DOHH2 (cell line): ENCODE measurements at regions not wholly inside any gene's neighbourhood (a gene's known extent, or its start where the extent isn't known, plus 50 kb on each side); places are given as distances from the start of the nearest gene placed in this dataset.

ENCODE experiments used
- EZH2phosphoT487 ChIP-seq: fragments of 200-600 bp; sonication (generic); IDR thresholded peaks from 2 replicates; pipeline ENCODE4 v1.6.1; 2017; ENCODE audit warnings: borderline replicate concordance, mild to moderate bottlenecking, antibody characterized with exemption, low read length, moderate library complexity, mixed read lengths
- TF ChIP-seq, protein P1 (sequence below): fragments of 200-600 bp; sonication (generic); IDR thresholded peaks from one replicate; pipeline ENCODE4 v1.5.1; 2014; ENCODE audit warnings: antibody characterized with exemption, mild to moderate bottlenecking, low read depth, low read length; ENCODE audit not compliant: poor library complexity, severe bottlenecking

DNA sequence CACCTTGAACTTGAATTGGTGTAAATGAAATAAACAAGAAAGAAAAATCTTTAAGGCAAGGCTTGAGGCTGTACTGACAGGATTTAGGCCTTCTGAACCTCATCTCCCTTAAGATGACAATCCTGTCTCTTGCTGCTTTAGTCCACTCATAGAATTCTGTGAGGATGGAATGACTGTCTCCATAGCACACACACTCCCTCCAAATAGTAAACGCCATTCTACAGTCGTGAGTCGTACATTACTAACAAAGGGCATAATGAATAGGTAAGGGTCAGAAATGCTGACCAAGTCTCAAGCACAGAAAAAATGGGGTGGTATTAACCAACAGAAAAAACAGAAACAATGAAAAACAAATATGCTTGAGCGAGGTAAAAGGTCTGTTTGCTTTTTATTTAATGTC is 71.8 kb upstream of the SIMC1 start:
- TF ChIP-seq, protein P1, sequence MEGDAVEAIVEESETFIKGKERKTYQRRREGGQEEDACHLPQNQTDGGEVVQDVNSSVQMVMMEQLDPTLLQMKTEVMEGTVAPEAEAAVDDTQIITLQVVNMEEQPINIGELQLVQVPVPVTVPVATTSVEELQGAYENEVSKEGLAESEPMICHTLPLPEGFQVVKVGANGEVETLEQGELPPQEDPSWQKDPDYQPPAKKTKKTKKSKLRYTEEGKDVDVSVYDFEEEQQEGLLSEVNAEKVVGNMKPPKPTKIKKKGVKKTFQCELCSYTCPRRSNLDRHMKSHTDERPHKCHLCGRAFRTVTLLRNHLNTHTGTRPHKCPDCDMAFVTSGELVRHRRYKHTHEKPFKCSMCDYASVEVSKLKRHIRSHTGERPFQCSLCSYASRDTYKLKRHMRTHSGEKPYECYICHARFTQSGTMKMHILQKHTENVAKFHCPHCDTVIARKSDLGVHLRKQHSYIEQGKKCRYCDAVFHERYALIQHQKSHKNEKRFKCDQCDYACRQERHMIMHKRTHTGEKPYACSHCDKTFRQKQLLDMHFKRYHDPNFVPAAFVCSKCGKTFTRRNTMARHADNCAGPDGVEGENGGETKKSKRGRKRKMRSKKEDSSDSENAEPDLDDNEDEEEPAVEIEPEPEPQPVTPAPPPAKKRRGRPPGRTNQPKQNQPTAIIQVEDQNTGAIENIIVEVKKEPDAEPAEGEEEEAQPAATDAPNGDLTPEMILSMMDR, result no peak
- TF ChIP-seq EZH2phosphoT487, result no peak
